ENCODE measurements at regions not wholly inside any gene's neighbourhood (a gene's known extent, or its start where the extent isn't known, plus 50 kb on each side); places are given as distances from the start of the nearest gene placed in this dataset.

DNA sequence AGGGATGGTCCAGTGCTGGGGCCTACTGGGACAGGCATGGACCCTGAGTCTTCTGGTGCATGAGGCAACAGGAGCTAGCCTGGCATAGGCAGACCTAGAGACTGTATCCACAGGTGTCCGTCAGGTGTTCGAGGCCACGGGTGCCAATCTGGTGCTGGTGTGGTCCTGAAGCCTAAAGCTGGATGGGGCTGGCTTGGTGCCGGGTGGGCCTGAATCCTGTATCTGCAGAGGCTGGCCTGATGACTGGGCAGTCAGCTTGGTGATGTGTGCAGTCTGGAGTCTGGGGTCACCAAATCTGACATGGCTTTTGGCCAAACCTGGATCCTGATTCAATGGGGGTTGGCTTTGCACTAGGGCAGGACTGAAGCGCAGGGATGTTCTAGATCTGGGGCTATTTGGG is 269.8 kb upstream of the GRIA3 start:
- TF ChIP-seq POLR2A (IDR thresholded peaks at IDR 0.05; ENCODE audit: low read depth, low read length) (no peak), TAF1 (IDR thresholded peaks at IDR 0.05; ENCODE audit: low read depth, low read length) (no peak), POLR2AphosphoS5 (IDR thresholded peaks at IDR 0.05; ENCODE audit: low read depth, low read length) (no peak), POU2F2 (IDR thresholded peaks at IDR 0.05; ENCODE audit: low read depth, low read length) (no peak)
